WTC11 (cell line): ENCODE measurements at regions not wholly inside any gene's neighbourhood (a gene's known extent, or its start where the extent isn't known, plus 50 kb on each side); places are given as distances from the start of the nearest gene placed in this dataset.

Experiments
- NR1H2 ChIP-seq: sonication (generic); formaldehyde crosslinking; IDR thresholded peaks from 2 replicates; pipeline ENCODE4 v1.9.0; 2021; ENCODE audit warnings: mild to moderate bottlenecking, moderate library complexity, missing genetic modification reagents
- SMAD4 ChIP-seq: sonication (generic); formaldehyde crosslinking; IDR thresholded peaks from 2 replicates; pipeline ENCODE4 v1.8.0; 2022; ENCODE audit warnings: mild to moderate bottlenecking, missing genetic modification reagents
- TEAD4 ChIP-seq: sonication (generic); formaldehyde crosslinking; IDR thresholded peaks from 2 replicates; pipeline ENCODE4 v1.8.0; 2022; ENCODE audit warnings: mild to moderate bottlenecking, missing genetic modification reagents
- ZNF263 ChIP-seq: sonication (generic); formaldehyde crosslinking; IDR thresholded peaks from 2 replicates; pipeline ENCODE4 v1.8.1; 2022; ENCODE audit warnings: low read depth, mild to moderate bottlenecking, moderate library complexity, missing genetic modification reagents
- ZNF317 ChIP-seq: sonication (generic); formaldehyde crosslinking; IDR thresholded peaks from 2 replicates; pipeline ENCODE4 v1.8.1; 2023; ENCODE audit warnings: low read depth, mild to moderate bottlenecking, moderate library complexity, missing genetic modification reagents, borderline replicate concordance
- ZNF423 ChIP-seq: fragments of 250-450 bp; sonication (Bioruptor Pico); IDR thresholded peaks from 2 replicates; pipeline ENCODE4 v2.1.2; 2022; ENCODE audit warnings: mild to moderate bottlenecking, moderate library complexity
- TF ChIP-seq, protein P1 (sequence below): fragments of 200-600 bp; IDR thresholded peaks from 2 replicates; pipeline ENCODE4 v1.8.0; 2022; ENCODE audit warnings: antibody characterized with exemption
- TF ChIP-seq, protein P2 (sequence below): sonication (generic); formaldehyde crosslinking; IDR thresholded peaks from 2 replicates; pipeline ENCODE4 v1.8.1; 2023; ENCODE audit warnings: mild to moderate bottlenecking, missing genetic modification reagents, moderate library complexity
- TF ChIP-seq, protein P3 (sequence below): fragments of 250-450 bp; sonication (Bioruptor Pico); IDR thresholded peaks from 2 replicates; pipeline ENCODE4 v2.1.2; 2022; ENCODE audit warnings: mild to moderate bottlenecking, moderate library complexity

DNA sequence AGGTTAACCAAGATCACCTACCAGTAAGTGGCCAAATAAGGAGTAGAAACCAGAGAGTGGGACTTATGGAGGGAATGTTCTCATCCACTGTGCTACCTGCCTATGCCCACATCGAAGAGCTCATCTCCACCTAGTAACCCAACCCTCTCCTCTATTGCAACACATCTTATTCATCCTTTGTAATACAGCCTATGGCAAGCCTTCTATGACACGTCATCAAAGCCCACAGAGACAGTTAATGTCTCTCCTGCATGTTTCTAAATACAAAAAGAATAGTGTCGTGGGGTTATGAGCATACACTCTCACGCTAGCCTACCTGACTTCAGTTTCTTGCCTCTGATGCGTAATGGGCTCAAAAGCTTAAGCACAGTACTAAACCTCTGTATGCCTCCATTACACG, 1158.1 kb upstream of the TENM4 start:
- TF ChIP-seq TEAD4 (no peak), ZNF423 (CRISPR knock-in tag) (no peak), SMAD4 (CRISPR knock-in tag) (no peak), ZNF317 (no peak), NR1H2 (CRISPR knock-in tag) (no peak), ZNF263 (CRISPR knock-in tag) (no peak)
- TF ChIP-seq, protein P1, sequence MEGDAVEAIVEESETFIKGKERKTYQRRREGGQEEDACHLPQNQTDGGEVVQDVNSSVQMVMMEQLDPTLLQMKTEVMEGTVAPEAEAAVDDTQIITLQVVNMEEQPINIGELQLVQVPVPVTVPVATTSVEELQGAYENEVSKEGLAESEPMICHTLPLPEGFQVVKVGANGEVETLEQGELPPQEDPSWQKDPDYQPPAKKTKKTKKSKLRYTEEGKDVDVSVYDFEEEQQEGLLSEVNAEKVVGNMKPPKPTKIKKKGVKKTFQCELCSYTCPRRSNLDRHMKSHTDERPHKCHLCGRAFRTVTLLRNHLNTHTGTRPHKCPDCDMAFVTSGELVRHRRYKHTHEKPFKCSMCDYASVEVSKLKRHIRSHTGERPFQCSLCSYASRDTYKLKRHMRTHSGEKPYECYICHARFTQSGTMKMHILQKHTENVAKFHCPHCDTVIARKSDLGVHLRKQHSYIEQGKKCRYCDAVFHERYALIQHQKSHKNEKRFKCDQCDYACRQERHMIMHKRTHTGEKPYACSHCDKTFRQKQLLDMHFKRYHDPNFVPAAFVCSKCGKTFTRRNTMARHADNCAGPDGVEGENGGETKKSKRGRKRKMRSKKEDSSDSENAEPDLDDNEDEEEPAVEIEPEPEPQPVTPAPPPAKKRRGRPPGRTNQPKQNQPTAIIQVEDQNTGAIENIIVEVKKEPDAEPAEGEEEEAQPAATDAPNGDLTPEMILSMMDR = no peak
- TF ChIP-seq, protein P2, sequence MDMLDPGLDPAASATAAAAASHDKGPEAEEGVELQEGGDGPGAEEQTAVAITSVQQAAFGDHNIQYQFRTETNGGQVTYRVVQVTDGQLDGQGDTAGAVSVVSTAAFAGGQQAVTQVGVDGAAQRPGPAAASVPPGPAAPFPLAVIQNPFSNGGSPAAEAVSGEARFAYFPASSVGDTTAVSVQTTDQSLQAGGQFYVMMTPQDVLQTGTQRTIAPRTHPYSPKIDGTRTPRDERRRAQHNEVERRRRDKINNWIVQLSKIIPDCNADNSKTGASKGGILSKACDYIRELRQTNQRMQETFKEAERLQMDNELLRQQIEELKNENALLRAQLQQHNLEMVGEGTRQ (CRISPR knock-in tag) = no peak
- TF ChIP-seq, protein P3, sequence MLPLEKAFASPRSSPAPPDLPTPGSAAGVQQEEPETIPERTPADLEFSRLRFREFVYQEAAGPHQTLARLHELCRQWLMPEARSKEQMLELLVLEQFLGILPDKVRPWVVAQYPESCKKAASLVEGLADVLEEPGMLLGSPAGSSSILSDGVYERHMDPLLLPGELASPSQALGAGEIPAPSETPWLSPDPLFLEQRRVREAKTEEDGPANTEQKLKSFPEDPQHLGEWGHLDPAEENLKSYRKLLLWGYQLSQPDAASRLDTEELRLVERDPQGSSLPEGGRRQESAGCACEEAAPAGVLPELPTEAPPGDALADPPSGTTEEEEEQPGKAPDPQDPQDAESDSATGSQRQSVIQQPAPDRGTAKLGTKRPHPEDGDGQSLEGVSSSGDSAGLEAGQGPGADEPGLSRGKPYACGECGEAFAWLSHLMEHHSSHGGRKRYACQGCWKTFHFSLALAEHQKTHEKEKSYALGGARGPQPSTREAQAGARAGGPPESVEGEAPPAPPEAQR (CRISPR knock-in tag) = no peak
